Esophagus muscularis mucosa (tissue), 4 donors: ENCODE measurements at regions not wholly inside any gene's neighbourhood (a gene's known extent, or its start where the extent isn't known, plus 50 kb on each side); places are given as distances from the start of the nearest gene placed in this dataset.
"Not testable (repeated sequence)": the region's sequence is repeated elsewhere in the genome, so short reads cannot be mapped to it uniquely, and the experiment has no call there.

Source experiments
- EP300 ChIP-seq: sonication (generic); formaldehyde crosslinking; IDR thresholded peaks from one replicate; pipeline ENCODE4 v1.6.1; 2017; ENCODE audit warnings: antibody characterized with exemption
- POLR2A ChIP-seq: fragments of 450-650 bp; IDR thresholded peaks from one replicate; pipeline ENCODE4 v1.6.1; 2017; ENCODE audit warnings: antibody characterized with exemption, moderate library complexity, mild to moderate bottlenecking, low read depth
- POLR2AphosphoS5 ChIP-seq, 2 donors: sonication (generic); formaldehyde crosslinking; IDR thresholded peaks; one replicate each; pipeline ENCODE4 v1.6.1; 2017; ENCODE audit warnings: antibody characterized with exemption in 2 of 2
- TF ChIP-seq, protein P1 (sequence below), 3 experiments: fragments of 200-600 bp in 2 of 3; fragments of 450-650 bp in 1 of 3; sonication (generic) in 2 of 3; IDR thresholded peaks; one replicate each; pipeline ENCODE4 v1.5.1; 2017 to 2019; ENCODE audit warnings: antibody characterized with exemption in 3 of 3, mild to moderate bottlenecking in 2 of 3, moderate library complexity in 1 of 3

DNA sequence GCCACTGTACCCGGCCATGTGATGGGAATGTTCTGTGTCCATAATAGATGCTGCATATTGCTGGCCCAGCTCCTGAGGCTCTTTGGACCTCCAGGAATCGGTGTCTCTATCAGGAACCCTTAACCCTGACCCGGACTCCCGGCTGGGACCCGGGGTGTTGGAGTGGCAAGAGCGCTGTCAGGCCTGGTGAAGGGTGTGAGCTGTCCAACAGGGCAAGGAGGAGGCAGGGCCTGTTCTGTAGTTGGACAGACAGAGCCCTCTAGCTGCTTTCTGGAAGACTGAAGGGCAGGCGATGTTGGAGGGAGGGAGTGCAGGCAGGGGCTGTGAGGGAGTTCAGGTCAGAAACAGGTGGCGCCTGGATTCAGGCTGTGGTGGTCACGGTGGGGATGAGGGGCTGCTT is 3082.3 kb downstream of the RPIA start:
- TF ChIP-seq, protein P1, sequence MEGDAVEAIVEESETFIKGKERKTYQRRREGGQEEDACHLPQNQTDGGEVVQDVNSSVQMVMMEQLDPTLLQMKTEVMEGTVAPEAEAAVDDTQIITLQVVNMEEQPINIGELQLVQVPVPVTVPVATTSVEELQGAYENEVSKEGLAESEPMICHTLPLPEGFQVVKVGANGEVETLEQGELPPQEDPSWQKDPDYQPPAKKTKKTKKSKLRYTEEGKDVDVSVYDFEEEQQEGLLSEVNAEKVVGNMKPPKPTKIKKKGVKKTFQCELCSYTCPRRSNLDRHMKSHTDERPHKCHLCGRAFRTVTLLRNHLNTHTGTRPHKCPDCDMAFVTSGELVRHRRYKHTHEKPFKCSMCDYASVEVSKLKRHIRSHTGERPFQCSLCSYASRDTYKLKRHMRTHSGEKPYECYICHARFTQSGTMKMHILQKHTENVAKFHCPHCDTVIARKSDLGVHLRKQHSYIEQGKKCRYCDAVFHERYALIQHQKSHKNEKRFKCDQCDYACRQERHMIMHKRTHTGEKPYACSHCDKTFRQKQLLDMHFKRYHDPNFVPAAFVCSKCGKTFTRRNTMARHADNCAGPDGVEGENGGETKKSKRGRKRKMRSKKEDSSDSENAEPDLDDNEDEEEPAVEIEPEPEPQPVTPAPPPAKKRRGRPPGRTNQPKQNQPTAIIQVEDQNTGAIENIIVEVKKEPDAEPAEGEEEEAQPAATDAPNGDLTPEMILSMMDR (IDR thresholded peaks at IDR 0.05) = not testable (repeated sequence)
- not testable (repeated sequence) for TF ChIP-seq EP300; POLR2AphosphoS5 (IDR thresholded peaks at IDR 0.05); POLR2A
